Tongue (tissue), 2 donors: ENCODE measurements at regions not wholly inside any gene's neighbourhood (a gene's known extent, or its start where the extent isn't known, plus 50 kb on each side); places are given as distances from the start of the nearest gene placed in this dataset. TPM values are rescaled to one million over a fixed set of nuclear protein-coding genes. Genes with fewer than 3 reads are reported as not detected.

Experiments
- DNase-seq: peaks from one replicate; pipeline ENCODE4 v3.0.0-alpha.2; 2015
- small RNA-seq: library from RNA; depleted of rRNA; stranded (forward); fragments of <200 nt; gene quantifications from one replicate; pipeline ENCODE3, GENCODE V24; 2014; ENCODE audit warnings: low replicate concordance

GRCh38 chr12:124365726-124366430, 71.0 kb downstream of the RFLNA start:
- DNase-seq: no peak

Small RNA genes in the stretch of these regions (small RNA-seq; reads per million reads assigned to genes)
- gene AC073916.1: not detected
